GM19372 (cell line): ENCODE measurements at regions not wholly inside any gene's neighbourhood (a gene's known extent, or its start where the extent isn't known, plus 50 kb on each side); places are given as distances from the start of the nearest gene placed in this dataset.
"Not testable (repeated sequence)": the region's sequence is repeated elsewhere in the genome, so short reads cannot be mapped to it uniquely, and the experiment has no call there.

Experiments used
- ATAC-seq: cut with Tn5 transposase; IDR thresholded peaks from one replicate; pipeline ENCODE4 v1.9.1; 2021; ENCODE audit warnings: mild to moderate bottlenecking, low read depth, moderate library complexity; ENCODE audit not compliant: unreplicated experiment

DNA sequence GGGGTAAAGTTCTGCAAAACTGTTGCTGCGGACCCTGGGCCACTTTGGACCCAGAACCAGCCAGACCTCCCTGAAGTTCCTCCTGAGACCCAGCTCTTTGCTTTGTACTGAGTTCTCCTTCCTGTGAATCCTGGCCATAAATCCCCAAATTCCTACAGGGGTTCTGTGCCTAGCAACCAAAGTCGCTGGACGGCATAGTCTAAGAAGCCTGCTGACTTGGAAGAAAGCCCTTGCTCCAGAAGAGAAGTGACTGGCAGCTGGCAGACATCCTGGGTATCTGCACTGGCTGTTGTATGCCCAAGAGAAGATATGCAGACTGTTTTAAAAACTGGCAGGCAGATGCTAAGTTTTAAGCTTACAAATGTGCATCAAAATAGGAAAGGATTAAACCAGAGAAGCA, 99.9 kb upstream of the SLC24A4 start:
- ATAC-seq = no peak

DNA sequence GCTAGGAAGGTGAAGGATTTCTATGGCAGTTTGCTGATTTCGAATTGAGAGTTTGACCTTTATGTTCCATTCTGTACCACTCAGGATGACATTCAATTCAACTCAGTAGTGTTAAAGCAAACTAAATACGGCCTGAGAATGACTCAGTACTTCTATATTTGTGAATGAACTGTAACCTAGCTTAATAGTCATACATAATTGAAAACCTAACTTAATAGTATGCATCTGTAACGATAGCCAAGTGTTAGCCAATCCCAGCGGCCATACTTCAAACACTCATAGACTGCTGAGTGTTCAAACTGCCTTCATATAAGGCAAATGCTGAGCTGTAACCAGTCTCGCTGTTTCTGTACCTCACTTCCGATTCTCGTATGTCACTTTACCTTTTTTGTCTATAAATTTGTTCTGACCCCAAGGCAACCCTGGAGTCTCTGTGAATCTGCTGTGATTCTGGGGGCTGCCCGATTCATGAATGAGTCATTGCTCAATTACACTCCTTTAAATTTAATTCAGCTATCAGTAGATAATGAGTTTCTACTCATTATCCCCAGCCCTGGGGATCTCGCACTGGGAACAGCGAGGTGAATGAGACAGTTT, 98.5 kb upstream of the SLC24A4 start:
- no peak for ATAC-seq

DNA sequence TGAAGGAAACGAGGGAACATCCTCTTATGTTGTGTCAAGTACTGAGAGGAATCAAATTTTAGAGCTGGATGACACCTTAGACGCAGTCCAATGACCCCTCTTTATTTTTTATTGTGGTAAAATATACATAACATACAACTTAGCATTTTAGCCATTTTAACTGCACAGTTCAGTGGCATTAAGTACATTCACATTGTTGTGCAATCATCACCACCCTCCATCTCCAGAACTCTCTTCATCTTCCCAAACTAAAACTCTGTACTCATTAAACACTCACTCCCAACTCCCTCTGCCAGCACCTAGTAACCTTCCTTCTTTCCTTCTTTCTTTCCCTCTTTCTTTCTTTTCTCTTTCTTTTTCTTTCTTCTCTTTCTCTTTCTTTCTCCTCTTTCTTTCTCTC, 97.2 kb upstream of the SLC24A4 start:
- ATAC-seq = no peak

DNA sequence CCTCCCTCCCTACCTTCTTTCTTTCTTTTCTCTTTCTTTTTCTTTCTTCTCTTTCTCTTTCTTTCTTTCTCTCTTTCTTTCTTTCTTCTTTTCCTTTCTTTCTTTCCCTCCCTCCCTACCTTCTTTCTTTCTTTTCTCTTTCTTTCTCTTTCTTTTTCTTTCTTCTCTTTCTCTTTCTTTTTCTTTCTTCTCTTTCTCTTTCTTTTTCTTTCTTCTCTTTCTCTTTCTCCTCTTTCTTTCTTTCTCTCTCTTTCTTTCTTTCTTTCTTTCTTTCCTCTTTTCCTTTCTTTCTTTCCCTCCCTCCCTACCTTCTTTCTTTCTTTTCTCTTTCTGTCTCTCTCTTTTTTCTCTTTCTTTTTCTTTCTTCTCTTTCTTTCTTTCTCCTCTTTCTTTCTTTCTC, 96.8 kb upstream of the SLC24A4 start:
- ATAC-seq = not testable (repeated sequence)

DNA sequence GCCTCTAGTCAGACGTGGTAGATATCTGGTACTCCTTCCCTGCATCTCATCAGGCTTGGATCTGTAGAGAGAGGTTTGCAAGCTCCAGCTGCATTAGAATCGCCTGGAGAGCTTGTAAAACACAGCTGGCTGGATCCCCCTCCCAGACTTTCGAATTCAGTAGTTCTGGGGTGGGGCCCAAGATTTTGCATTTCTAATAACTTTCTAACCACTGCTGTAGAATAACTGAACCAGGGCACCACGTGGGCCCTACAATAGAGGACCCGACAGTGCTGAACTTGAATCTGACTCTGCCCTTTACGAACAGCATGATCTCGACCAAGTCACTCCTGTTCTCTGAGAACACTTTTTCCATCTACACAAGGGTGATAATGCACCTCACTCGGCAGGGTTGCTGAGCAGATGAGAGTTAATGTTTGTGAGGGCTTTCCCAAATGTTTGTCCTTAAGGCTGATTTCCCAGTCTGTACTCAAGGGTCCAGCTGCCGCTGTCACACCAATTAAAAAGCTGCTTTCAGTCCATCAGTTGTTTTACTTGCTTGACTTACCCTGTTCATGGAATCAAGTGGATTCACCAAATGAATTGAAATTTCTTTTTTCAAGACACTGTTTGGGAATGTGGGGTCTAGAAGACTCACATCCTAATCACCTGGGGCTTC, 86.6 kb upstream of the SLC24A4 start:
- no peak for ATAC-seq

DNA sequence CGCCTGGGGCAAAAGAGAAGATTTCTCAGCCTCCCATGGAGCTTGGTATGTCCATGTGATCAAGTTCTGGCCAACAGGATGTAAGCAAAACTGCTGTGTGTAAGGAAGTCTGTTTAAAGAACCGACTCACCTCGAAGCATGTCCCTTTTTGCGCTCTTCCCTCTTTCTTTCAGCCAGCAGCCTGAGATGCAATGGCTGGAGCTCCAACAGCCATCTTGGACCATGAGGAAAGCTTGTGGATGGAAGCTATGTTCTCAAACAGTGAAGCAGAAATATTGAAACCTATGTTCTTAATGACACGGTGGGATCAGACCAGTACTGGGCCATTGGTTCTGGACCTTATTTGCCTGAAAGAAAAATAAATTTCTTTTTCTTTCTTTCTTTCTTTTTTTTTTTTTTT, 82.3 kb upstream of the SLC24A4 start:
- ATAC-seq = no peak

DNA sequence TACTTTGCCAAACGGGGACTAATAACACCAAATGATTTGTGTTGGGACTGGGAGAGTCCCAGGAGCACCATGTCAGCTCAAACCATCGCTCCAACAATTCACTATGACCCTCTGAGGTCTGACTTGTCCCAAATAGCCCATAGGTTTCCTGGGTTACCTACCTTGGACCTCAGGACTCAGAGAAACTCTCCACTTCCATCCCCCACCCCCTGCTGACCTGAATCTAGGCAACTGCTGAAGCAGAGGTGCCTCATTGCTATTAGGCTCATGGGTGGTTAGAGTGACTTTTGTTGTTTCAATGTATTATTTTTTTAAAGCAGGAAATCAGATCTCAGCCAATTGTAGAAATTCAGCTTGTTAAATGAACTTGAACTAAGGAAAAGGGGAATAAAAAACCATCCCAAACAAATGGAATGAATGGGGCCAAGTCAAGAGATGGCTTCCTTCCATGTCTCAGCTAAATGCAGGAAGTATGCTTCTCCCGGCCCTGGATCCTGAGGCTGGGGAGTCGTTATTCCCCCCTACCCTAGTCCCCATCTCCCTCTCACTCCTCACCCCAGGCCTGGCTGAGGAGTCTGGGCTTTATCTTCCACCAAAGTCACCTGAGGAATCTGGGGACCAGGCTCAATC, 80.9 kb upstream of the SLC24A4 start:
- no peak for ATAC-seq

DNA sequence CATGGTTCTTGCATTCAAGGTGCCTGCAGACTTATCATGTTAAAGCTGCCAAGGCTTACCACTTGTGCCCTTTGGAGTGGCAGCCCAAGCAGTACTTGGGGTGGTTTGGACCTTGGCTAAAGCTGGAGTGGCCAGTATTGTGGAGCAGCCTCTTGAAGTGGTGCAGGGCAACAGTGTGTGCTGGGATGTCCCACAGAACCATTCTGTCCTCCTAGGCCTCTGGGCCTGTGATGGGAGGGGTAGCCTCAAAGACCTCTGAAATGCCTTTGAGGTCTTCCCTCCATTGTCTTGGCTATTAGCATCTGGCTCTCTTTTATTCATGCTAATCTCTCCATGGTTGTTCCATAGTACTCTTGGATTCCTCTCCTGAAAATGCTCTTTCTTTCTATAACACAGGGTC, 78.2 kb upstream of the SLC24A4 start:
- no peak for ATAC-seq

DNA sequence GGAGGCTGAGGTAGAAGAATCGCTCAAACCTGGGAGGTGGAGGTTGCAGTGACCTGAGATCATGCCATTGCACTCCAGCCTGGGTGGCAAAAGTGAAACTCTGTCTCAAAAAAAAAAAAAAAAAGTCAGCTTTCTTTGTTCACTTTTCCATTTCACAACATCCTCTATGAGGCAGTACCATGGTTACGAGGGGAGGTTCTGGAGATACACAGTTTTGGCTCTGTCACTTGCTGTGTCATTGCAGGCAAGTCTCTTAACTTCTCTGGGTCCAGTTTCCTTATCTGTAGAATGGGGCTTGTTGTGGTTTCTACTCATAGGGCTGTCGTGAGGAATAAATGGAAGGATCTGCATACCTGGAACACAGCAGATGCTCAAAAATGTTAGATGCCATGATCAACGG, 75.6 kb upstream of the SLC24A4 start:
- no peak for ATAC-seq

DNA sequence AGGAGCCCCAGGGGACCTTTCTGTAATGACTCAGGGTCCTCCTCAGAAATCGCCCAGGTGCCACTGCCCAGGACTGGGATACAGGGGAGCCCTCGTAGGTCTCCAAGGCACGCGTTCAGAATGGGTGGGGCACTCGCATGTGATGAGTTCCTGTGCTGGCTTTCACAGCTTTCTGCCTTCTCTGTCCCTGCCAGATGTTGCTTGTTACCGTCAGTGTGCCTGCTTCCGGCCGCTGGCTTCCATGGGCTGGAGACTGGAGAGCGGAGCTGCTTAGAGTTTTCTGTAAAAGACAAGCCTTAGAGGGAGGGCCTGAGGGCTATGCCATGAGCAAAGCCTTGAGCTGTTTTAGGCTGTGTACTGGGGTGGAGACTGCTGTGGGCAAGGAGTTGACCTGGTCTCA, 75.0 kb upstream of the SLC24A4 start:
- no peak for ATAC-seq

DNA sequence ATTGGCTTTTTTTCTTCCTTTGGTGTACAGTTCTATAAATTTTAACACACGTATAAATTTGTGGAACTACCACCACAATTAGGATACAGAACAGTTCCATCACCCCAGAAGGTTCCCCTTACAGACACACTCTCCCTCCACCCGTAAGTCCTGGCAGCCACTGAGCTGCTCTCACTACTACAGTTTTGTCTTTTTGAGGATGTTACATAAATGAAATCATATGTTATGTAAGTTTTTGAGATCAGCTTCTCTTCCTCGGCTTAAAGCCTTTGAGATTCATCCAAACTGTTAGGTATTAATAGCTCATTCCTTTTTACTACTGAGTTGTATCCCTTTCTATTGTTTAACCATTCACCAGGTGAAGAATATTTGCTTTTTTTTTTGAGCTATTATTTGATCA, 74.3 kb upstream of the SLC24A4 start:
- ATAC-seq = no peak

DNA sequence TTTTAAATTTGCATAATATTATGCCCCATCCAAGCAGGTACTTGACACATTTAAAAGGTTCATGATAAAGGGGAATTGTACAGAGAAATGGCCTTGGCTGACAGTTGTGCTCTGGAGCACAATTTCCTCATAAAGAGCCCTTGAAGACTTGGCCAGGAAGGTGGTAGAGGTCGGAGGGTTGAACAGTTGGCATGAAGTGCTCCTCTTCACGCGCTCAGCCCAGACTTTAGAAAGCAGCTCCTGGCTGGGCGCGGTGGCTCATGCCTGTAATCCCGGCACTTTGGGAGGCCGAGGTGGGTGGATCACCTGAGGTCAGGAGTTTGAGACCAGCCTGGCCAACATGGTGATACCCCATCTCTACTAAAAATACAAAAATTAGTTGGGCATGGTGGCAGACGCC, 72.6 kb upstream of the SLC24A4 start:
- ATAC-seq = not testable (repeated sequence)

DNA sequence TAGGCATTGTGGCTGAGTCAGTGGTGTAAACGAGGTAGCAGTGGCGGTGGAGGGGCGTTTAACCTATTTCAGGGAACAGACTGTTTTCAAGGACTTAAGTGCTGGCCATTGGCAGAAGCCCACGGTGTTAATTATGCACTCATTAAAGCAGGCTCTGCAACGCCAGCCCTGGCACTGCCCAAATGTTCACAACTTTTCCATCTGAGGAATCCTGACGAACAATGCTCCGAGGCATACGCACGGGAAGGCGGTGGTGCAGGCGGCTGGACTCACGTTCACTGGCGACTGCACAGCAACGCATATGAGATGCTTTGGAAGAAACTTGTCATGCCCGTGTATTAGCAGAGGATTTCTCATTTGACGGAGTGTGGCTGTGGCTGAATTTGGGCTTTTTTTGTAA, 70.6 kb upstream of the SLC24A4 start:
- no peak for ATAC-seq

DNA sequence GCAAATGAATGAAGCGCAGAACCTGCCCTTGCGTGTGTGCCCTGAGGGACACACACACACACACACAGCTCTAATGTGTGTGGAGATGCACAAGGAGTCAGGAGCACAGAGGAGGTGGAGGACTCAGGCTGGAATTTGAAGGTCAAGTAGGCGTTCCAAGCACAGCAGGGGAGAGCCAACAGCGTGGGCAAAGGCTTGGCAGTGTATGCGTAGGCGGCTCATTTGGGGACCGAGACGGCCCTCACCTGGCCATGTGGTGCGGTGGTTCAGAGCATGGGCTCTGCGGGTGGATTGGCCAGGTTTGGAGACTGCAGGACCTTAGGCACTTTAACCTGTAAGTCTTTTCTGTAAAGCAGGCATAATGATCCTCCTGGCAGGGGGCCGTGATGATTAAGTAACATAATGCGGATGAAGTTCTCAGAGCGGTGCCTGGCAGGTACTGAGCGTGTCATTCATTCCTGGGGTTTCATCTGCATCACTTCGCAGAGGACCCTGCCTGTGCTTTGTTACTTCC, 69.5 kb upstream of the SLC24A4 start:
- ATAC-seq = no peak

DNA sequence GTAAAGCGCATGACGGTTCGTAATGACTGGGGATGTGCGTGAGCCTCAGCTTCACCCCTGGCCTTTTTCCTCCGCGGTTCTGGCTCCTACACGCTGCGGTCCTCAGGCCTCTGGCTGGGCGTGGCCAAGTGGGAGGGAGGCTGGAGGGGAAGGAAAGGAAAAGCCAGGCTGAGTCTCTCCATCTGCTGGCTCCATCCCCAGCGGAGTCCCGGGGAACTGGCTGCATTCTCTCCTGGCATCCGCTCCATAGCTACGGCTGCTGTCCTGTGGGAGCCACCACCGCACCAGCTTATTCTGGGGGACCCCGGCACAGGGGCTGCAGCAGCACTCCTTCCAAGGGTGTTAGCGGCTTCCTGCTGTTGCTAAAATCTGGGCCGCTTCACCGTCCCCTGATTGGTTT, 68.2 kb upstream of the SLC24A4 start:
- no peak for ATAC-seq

DNA sequence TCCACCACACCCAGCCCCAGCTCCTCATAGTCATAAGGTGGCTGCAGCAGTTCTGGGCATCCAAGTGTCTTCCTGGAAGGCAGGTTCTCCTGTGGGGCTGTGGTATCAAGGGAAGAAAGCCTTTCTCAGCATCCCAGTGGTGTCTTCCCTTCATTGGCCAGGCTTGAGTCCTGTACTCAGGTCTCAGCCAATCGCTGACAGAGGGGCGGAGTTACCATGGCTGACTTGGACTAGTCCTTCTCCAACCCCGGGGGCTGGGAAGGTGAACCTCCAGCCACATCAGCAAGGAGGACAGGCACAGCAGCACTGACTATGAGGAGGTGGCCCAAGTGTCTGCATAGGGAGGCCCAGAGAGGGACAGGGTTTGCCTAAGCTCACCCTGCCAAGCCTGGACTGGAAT, 64.0 kb upstream of the SLC24A4 start:
- ATAC-seq = no peak

DNA sequence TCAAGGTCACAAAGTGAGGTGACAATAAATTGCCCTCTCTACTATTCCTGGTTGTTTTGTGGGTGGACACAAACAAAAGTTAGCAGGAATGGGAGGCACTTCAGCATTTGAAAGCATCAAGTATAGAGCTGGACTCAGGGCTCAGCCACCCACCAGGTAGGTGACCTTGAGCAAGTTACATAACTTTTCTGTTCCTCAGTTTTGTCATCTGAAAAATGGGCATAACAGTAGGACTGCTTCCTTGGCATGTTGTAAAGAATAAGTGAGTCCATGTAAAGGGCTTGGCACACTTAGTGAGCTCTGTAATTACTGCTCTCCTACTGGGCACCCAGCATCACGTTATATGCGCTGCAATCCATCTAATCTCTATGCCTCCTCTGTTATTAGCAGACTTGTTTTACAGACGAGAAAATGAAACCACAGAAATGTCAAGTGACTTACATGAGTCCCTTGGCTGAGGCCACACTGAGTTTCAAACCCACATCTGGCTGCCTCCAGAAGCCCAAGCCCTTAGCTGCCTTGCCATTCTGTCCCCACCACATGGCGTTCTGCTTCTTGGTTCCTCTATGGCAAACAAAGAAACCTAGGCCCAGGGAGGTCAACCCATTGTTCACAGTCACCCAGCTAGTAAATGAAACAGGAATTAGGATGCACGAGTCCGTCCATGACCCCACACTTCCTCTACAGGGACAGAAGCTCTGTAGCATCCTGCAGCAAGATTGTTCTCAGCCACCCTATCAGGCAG, 63.2 kb upstream of the SLC24A4 start:
- peak; percentile 56 for ATAC-seq

DNA sequence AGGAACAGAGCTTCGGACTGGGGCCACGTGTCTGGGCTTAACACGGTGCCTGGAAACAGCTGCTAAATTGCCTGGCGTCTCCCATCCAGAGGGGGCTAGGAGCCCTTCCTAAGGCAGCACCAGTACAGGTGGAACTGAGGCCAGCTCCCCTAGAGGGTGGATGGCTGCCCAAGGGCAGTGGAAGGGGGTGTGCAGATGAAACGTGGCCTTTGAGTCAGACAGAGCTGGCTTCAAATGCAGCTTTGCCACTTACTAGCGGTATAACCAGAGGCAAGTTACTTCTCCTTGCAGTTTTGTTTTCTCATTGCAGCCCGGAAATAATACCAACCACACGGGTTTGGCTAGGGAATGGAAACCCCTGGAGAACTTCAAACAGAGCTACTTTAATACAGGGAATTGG, 59.3 kb upstream of the SLC24A4 start:
- ATAC-seq = no peak

DNA sequence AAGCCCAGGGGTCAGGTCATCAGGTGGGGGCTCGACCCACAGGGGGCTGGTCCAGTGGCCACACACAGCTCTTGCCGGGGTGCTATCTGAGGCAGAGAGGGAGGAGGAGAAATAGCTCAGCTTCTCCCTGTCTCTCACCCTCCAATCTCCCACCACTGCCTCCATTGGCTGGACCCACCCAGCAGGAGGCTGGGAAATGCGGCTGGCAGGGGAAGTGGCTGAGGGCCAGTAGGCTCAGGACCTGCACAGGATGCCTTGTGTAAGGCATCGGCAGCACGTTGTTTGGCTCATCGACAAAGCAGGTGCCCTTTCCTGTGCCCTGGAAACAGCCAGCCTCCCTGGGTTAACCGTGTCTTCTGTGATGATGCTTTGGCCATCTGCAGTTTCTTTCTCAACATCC, 58.8 kb upstream of the SLC24A4 start:
- ATAC-seq = no peak

DNA sequence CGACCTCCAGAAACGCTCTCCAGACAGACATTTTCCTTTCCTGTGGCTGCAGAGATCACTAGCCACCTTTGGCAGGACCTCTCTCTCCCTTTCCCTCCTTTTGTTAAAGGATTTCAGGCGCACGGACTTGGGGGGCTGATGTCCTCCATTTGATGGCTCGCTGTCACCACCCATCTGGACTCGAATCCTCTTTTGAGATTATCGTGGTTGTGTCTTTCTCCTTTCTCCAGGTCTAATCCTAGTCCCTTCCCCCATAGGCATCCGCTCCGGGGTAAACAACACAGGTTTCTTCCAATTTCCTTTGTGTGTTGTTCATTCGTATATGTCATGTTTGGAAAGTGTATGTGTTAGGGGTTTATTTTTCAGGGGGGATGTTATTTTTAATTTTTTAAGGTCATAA, 56.7 kb upstream of the SLC24A4 start:
- no peak for ATAC-seq
